ENCODE measurements at regions not wholly inside any gene's neighbourhood (a gene's known extent, or its start where the extent isn't known, plus 50 kb on each side); places are given as distances from the start of the nearest gene placed in this dataset.

- no peak overlapping the region for H3K4me3 Mint-ChIP-seq
- TF ChIP-seq ZNF512 (CRISPR knock-in tag; IDR thresholded peaks at IDR 0.05; ENCODE audit: borderline replicate concordance), result no peak
- no peak for TF ChIP-seq ATF1 (CRISPR knock-in tag; IDR thresholded peaks at IDR 0.05)
- no peak for TF ChIP-seq E2F5 (CRISPR knock-in tag; IDR thresholded peaks at IDR 0.05)
- TF ChIP-seq RORB (CRISPR knock-in tag; IDR thresholded peaks at IDR 0.05), result no peak
- no peak for TF ChIP-seq MXD4 (CRISPR knock-in tag; IDR thresholded peaks at IDR 0.05; ENCODE audit: borderline replicate concordance)
- no peak for TF ChIP-seq IRF2 (CRISPR knock-in tag; IDR thresholded peaks at IDR 0.05; ENCODE audit: borderline replicate concordance, low read depth)
- TF ChIP-seq KAT7 (CRISPR knock-in tag; IDR thresholded peaks at IDR 0.05; ENCODE audit: borderline replicate concordance), result no peak
- TF ChIP-seq TP53 (CRISPR knock-in tag; IDR thresholded peaks at IDR 0.05), result no peak
- no peak for TF ChIP-seq CDX4 (CRISPR knock-in tag; IDR thresholded peaks at IDR 0.05; ENCODE audit: borderline replicate concordance)
- no peak for TF ChIP-seq USF2 (CRISPR knock-in tag; IDR thresholded peaks at IDR 0.05)
- no peak for TF ChIP-seq CTCF (IDR thresholded peaks at IDR 0.05)
- no peak for TF ChIP-seq ZNF425 (CRISPR knock-in tag; conservative IDR thresholded peaks at IDR 0.05)
- H3K36me3 Mint-ChIP-seq, result no peaks in the 10 kb centered on the region
- POLR2A ChIA-PET, result no interaction called here
- CTCF ChIA-PET, result interaction anchor here (0.9 to 6.0 kb wide), 6 partner anchors 9 to 276 kb away, joined by 4 to 83 read pairs (median 4); no protein-coding TSS in a partner anchor
- H3K4me1 Mint-ChIP-seq, result peaks cover 42% of the 10 kb centered on the region
- DNase-seq (ENCODE audit: low spot score) (no peak), ATAC-seq (no peak)
- no peaks in the 10 kb centered on the region for H3K9me3 Mint-ChIP-seq
- no peak overlapping the region for H3K27ac Mint-ChIP-seq
- no peaks in the 10 kb centered on the region for H3K27me3 Mint-ChIP-seq (ENCODE audit: low read depth)
These were observed 63.7 kb downstream of the SLC25A47 start for GRCh38 chr14:100386846-100387245.

GRCh38 chr14:100387450-100387849 lies 64.3 kb downstream of the SLC25A47 start:
- no peak for ATAC-seq
- Mint-ChIP-seq H3K4me3 (no peak overlapping the region), H3K4me1 (peaks cover 38% of the 10 kb centered on the region), H3K9me3 (no peaks in the 10 kb centered on the region), H3K27ac (no peak overlapping the region), H3K27me3 (ENCODE audit: low read depth) (no peaks in the 10 kb centered on the region), H3K36me3 (no peaks in the 10 kb centered on the region)
- DNase-seq (ENCODE audit: low spot score), result no peak
- ChIA-PET POLR2A (no interaction called here), CTCF (interaction anchor here (0.9 to 6.0 kb wide), 7 partner anchors 10 to 275 kb away, joined by 3 to 83 read pairs (median 4); no protein-coding TSS in a partner anchor)
- no peak for TF ChIP-seq ZNF219 (CRISPR knock-in tag; IDR thresholded peaks at IDR 0.05; ENCODE audit: borderline replicate concordance)
